GM21717 (cell line): ENCODE measurements at regions not wholly inside any gene's neighbourhood (a gene's known extent, or its start where the extent isn't known, plus 50 kb on each side); places are given as distances from the start of the nearest gene placed in this dataset.
"Not testable (repeated sequence)": the region's sequence is repeated elsewhere in the genome, so short reads cannot be mapped to it uniquely, and the experiment has no call there.

Experiments used
- ATAC-seq: cut with Tn5 transposase; IDR thresholded peaks from one replicate; pipeline ENCODE4 v1.9.1; 2021; ENCODE audit warnings: mild to moderate bottlenecking, moderate library complexity; ENCODE audit not compliant: unreplicated experiment

DNA sequence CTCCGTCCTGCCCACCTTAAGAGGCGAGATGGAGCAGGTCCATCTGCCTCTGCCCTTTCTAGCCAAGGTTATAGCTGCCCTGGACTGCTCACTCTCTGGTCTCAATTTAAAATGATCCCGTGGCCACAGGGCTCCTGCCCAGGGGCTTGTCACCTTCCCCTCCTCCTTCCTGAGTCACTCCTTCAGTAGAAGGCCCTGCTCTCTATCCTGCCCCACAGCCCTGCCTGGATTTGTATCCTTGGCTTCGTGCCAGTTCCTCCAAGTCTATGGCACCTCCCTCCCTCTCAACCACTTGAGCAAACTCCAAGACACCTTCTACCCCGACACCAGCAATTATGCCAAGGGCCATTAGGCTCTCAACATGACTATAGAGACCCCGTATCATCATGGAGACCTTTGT lies 105.3 kb upstream of the PZP start:
- not testable (repeated sequence) for ATAC-seq

- ATAC-seq, result not testable (repeated sequence)
Observed at GRCh38 chr12:9312406-9313392, 104.5 kb upstream of the PZP start.

DNA sequence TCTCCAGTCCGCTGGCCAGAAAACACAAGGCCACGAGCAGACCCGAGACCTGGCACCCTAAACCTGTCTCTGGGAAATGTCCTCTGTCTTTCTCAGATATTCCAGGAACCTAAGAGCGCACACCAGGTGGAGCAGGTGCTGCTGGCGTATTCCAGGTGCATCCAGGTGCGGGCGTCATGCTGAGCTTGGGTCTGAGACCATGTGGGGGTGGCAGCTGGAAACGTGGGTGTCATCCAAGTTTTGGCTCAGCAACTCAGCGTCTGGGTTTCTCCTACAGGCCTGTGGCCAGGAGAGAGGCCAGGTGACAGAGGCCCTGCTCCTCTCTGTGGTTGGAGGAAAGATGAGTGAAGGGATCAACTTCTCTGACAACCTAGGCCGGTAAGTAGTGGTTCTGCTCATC lies 103.3 kb upstream of the PZP start:
- not testable (repeated sequence) for ATAC-seq

GRCh38 chr12:9310645-9311044 lies 102.5 kb upstream of the PZP start:
- not testable (repeated sequence) for ATAC-seq

- ATAC-seq, result not testable (repeated sequence)
Observed at GRCh38 chr12:9309749-9310148, 101.6 kb upstream of the PZP start.

- ATAC-seq, result not testable (repeated sequence)
Observed at GRCh38 chr12:9308745-9309144, 100.5 kb upstream of the PZP start.

DNA sequence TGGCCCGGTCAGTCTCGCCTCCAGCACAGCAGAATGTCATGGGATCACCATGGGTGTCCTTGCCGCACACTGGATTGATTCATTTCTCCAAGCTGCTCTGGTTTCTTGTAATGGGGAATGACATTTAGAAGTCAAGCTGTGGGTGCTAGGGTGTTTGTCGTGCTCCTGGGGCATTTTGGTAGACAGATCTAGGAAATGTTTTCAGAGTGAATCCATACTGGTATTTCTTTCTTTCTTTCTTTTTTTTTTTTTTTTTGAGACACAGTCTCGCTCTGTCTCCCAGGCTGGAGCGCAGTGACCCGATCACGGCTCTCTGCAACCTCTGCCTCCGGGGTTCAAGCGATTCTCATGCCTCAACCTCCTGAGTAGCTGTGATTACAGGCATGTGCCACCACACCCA lies 100.0 kb upstream of the PZP start:
- not testable (repeated sequence) for ATAC-seq

- not testable (repeated sequence) for ATAC-seq
Observed at GRCh38 chr12:9307255-9307654, 99.1 kb upstream of the PZP start.

DNA sequence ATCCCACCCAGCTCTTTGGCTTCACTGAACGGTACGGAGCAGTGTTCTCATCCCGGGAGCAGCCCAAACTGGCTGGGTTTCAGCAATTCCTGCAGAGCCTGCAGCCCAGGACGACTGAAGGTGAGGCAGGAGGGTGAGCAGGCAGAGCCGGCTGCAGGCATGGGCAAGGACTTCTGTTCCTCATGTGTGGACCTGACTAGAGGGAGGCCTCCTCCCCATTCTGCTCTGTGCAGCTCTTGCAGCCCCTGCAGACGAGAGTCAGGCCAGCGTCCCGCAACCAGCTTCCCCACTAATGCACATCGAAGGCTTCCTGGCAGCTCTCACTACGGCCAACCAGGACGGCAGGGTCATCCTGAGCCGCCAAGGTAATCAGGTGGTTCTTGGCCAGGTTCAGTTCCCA lies 97.8 kb upstream of the PZP start:
- not testable (repeated sequence) for ATAC-seq

- not testable (repeated sequence) for ATAC-seq
Observed at GRCh38 chr12:9304540-9304939, 96.3 kb upstream of the PZP start.

- not testable (repeated sequence) for ATAC-seq
Observed at GRCh38 chr12:9295872-9296271, 87.7 kb upstream of the PZP start.

GRCh38 chr12:9294072-9294620 lies 86.0 kb upstream of the PZP start:
- not testable (repeated sequence) for ATAC-seq

GRCh38 chr12:9293391-9293790 lies 85.2 kb upstream of the PZP start:
- ATAC-seq, result not testable (repeated sequence)

DNA sequence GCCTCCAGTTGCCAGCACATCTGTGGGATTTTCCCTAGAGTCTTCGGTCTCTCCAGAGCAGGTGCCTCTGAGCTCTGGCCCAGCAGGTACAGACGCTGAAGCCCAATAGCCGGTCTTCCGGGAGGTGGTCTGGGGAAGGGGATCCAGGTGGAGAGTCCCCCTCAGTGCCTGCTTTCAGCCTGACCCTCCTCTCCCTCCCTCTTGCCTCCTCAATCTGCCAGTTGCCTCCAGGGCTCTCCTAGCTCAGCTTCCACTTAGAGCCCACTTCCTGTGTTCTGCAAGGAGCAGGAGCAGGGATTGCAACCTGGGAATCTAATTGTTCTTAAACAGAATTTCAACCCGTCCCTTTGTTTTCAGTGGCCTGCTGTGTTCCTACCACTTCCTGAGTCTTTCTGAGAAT lies 81.8 kb upstream of the PZP start:
- not testable (repeated sequence) for ATAC-seq

DNA sequence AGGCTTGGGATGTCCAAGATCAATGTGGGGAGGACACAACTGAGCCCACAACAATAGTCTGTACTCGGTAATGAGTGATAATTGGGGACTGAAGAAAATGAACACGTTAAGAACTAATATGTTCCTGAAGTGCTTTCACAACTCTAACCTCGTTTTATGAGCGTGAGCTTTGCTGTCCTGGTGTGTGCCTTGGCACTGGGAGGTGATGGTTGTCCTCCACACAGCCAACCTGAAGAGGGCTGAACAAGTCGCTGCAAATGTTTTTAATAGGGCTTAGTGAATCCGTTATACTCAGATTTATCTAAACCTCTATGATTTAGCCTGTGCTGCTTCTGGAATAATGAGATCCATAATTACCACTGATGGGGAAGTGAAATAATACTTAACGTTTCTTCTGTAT lies 76.5 kb upstream of the PZP start:
- ATAC-seq, result peak; percentile 23

- peak; percentile 39 for ATAC-seq
Observed at GRCh38 chr12:9284197-9284596, 76.0 kb upstream of the PZP start.

- peak; percentile 72 for ATAC-seq
Observed at GRCh38 chr12:9283346-9284095, 75.3 kb upstream of the PZP start.

- no peak for ATAC-seq
Observed at GRCh38 chr12:9276990-9277389, 68.8 kb upstream of the PZP start.

DNA sequence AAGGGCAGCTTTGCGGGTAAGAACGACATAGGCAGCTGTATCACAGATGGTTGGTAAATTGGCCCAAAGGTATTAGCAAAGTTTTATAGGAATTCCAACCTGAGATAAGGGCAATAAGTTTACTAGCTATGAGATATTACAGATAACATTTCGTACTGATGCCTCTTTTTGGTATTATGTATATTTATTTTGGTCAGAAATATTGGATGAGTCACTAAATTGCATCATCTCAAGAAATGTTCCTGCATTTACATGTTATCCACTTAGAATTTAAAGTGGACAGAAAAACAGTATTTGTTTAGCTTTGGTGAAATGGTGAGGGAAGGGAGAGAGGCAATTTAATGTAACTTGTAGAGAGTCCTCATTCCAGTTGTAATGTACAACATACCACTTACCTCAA lies 65.1 kb upstream of the PZP start:
- ATAC-seq, result no peak

- ATAC-seq, result no peak
Observed at GRCh38 chr12:9271875-9272274, 63.7 kb upstream of the PZP start.

- ATAC-seq, result no peak
Observed at GRCh38 chr12:9264546-9264945, 56.4 kb upstream of the PZP start.
